H54 (cell line): ENCODE measurements at regions not wholly inside any gene's neighbourhood (a gene's known extent, or its start where the extent isn't known, plus 50 kb on each side); places are given as distances from the start of the nearest gene placed in this dataset.
"Not testable (repeated sequence)": the region's sequence is repeated elsewhere in the genome, so short reads cannot be mapped to it uniquely, and the experiment has no call there.

ENCODE experiments used
- DNase-seq: peaks from one replicate; pipeline ENCODE4 v3.0.0; 2011; ENCODE audit warnings: low spot score, mixed read lengths; ENCODE audit not compliant: insufficient read length
- FAIRE-seq: peaks from 3 replicates; lab custom pipeline; 2011; peaks lifted over from hg19 to GRCh38; lab: Jason Lieb, UNC
- POLR2A ChIP-seq: IDR thresholded peaks from 2 replicates; pipeline ENCODE4 v1.6.1; 2011; ENCODE audit warnings: low read depth, mild to moderate bottlenecking, low read length

DNA sequence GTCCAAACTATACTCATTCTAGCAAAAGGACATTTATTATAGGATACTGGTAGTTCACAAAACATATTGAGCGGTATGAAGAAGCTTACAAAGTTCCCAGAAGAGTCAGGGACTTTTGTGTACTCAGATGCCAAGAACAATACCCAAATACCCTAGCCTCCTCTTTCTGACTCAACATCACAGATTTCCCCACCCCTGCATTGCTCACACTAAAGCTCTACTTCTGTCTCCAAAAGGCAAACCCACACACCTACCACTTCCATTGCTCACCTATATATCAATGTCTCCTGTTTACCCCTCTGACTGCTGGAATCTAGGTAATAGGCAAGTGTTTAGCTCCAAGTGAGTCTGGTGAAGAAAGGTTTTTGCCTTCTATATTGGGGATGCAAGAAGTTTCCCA, 100.7 kb upstream of the HCCS start:
- no peak for FAIRE-seq
- TF ChIP-seq POLR2A: no peak
- DNase-seq: no peak

DNA sequence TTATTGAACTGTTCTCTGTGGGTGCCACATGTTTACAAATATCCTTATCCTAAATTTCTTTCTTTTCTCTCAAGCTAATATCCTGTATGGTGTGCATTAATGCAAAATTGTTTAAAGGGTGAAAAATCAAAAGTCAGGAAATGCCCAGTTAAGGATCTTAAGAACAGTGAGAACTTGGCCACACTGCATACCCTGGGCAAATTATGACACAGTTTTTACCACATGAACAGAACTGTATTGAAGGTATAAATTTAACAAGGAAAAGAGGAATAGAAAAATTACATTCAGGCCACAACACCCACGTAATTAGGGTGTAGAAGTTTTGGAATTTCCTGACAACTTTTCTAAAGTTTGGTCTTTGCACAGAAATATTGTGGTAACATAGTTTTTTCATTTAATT, 94.4 kb upstream of the HCCS start:
- DNase-seq (no peak), FAIRE-seq (no peak)
- no peak for TF ChIP-seq POLR2A

DNA sequence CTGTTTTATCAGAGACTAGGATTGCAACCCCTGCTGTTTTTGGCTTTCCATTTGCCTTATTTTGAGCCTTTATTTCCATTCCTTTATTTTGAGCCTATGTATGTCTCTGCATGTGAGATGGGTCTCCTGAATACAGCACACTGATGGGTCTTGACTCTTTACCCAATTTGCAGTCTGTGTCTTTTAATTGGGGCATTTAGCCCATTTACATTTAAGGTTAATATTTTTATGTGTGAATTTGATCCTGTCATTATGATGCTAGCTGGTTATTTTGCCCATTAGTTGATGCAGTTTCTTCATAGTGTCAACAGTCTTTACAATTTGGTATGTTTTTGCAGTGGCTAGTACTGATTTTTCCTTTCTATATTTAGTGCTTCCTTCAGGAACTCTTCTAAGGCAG, 88.5 kb upstream of the HCCS start:
- DNase-seq, FAIRE-seq: not testable (repeated sequence)

DNA sequence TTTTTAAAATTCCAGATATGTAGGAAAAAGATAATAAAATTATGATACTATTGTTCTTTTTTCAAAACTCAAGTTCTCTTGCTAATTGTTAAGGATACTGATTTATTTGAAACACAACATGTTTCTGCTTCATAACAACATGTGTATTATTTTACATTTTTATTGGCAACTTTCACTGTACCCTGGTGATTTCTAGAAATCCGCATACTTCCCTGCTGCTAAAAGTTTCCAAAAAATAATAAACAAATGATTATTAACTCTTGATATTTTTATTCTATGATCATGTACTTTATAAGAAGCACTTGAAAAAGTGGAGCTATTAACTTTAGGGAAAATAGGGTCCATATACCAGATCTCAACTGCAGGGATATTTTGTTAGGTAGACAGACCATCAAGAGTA, 71.2 kb upstream of the HCCS start:
- FAIRE-seq: no peak
- TF ChIP-seq POLR2A: no peak
- DNase-seq: no peak

GRCh38 chrX:11040405-11040804, 70.7 kb upstream of the HCCS start:
- TF ChIP-seq POLR2A: no peak
- DNase-seq (no peak), FAIRE-seq (no peak)

GRCh38 chrX:11040996-11041395, 70.1 kb upstream of the HCCS start:
- no peak for DNase-seq
- TF ChIP-seq POLR2A: no peak
- FAIRE-seq: no peak

- TF ChIP-seq POLR2A: no peak
- FAIRE-seq (no peak), DNase-seq (no peak)
Measured at GRCh38 chrX:11050013-11050412, 61.1 kb upstream of the HCCS start.

DNA sequence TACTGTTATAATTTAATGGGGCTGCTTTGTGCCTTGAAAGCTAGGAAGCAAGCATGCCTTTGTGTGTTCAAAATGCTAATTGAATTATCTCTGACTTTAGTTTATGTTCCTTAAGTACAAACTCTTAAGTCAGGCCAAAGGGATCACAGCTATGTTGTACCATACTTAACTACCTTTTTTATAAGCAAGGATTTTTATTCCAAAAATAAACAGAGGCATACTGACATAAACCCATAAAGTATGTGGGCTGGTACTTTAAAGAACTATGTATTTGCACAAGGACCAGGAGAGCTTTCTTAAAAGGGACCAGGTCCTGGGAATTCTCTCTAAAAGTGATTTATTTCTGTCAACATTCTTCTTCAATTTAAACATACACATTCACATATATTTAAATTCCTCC, 57.8 kb upstream of the HCCS start:
- FAIRE-seq (no peak), DNase-seq (no peak)
- no peak for TF ChIP-seq POLR2A

DNA sequence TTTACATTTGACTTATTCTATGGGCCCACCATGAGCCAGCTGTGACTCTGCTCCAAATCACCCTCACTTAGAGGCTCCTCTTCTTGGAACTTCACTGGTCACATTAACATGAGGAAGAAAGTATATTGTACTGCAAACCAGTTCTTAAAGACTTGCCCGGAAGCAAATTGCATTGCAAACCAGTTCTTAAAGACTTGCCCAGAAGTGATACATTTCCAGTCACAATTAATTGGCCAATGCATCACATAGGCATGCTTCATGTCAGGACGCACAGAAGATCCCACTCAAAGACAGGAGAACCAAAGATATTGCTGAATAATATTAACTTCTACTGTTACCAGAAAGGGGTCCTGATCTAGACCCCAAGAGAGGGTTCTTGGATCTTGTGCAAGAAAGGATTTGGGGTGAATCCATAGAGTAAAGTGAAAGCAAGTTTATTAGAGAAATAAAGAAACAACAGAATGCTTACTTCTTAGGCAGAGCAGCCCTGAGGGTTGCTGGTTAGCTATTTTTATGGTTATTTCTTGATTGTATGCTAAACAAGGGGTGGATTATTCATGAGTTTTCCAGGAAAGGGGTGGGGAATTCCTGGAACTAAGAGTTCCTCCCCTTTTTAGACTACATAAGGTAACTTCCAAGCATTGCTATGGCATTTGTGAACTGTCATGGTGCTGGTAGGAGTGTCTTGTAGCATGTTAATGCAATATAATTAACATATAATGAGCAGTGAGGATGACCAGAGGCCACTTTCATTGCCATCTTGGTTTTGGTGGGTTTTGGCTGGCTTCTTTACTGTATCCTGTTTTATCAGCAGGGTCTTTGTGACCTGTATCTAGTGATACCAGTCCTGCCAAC, 54.6 kb upstream of the HCCS start:
- DNase-seq (no peak), FAIRE-seq (no peak)
- TF ChIP-seq POLR2A: no peak

DNA sequence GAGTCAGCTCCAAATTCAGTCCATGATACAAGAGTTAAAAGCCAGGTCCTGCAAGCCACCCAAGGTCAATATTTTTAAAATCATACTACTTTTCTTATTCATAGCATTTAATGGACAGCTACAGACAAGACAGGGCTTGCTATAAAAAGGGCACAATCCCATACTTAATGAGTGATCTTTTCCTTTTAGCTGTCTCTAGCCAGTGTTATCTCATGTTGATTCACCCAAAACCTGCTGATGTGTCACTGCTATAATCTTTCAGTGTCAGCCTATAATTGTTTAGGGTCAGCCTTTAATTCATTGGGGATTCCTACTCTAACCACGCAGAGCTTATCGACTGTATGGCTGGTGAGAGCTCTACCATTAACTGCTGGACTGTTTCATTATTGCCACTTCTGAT, 51.2 kb upstream of the HCCS start:
- FAIRE-seq (no peak), DNase-seq (no peak)
- TF ChIP-seq POLR2A: no peak
